Neuronal stem cell (in vitro differentiated cells): ENCODE measurements at regions not wholly inside any gene's neighbourhood (a gene's known extent, or its start where the extent isn't known, plus 50 kb on each side); places are given as distances from the start of the nearest gene placed in this dataset.

Experiments used
- DNase-seq: peaks from one replicate; pipeline ENCODE4 v3.0.0-alpha.2; 2013; ENCODE audit warnings: low spot score
- H2AFZ ChIP-seq: one replicate; pipeline ENCODE4 v1.6.1; 2013; ENCODE audit warnings: mild to moderate bottlenecking, low read length, inconsistent platforms
- H2AK5ac ChIP-seq: 2 replicates; pipeline ENCODE4 v1.6.1; 2013; ENCODE audit warnings: low read depth, mild to moderate bottlenecking, inconsistent platforms, low read length, moderate library complexity, mixed read lengths
- H2BK120ac ChIP-seq: 2 replicates; pipeline ENCODE4 v1.6.1; 2013; ENCODE audit warnings: low read depth, mild to moderate bottlenecking, inconsistent platforms, low read length, moderate library complexity, mixed read lengths
- H2BK12ac ChIP-seq: one replicate; pipeline ENCODE4 v1.6.1; 2013; ENCODE audit warnings: low read length, inconsistent platforms
- H2BK15ac ChIP-seq: 2 replicates; pipeline ENCODE4 v1.6.1; 2013; ENCODE audit warnings: mild to moderate bottlenecking, low read length, inconsistent platforms, mixed read lengths
- H2BK5ac ChIP-seq: one replicate; pipeline ENCODE4 v1.6.1; 2013; ENCODE audit warnings: inconsistent platforms, mild to moderate bottlenecking, low read length, moderate library complexity
- H3K14ac ChIP-seq: one replicate; pipeline ENCODE4 v1.6.1; 2013; ENCODE audit warnings: low read length, inconsistent platforms
- H3K18ac ChIP-seq: 2 replicates; pipeline ENCODE4 v1.6.1; 2013; ENCODE audit warnings: low read length, inconsistent platforms
- H3K23ac ChIP-seq: 2 replicates; pipeline ENCODE4 v1.6.1; 2013; ENCODE audit warnings: low read depth, mild to moderate bottlenecking, mixed read lengths, low read length, inconsistent platforms; ENCODE audit not compliant: poor library complexity
- H3K27ac ChIP-seq: replicated peaks from 3 replicates; pipeline ENCODE4 v1.5.1; 2013; ENCODE audit warnings: low read length, inconsistent platforms
- H3K27me3 ChIP-seq, 3 experiments: 2 replicates each; pipeline ENCODE4 v1.6.1; 2013; ENCODE audit warnings: low read length in 3 of 3, mild to moderate bottlenecking in 2 of 3, inconsistent platforms in 1 of 3, low read depth in 1 of 3, mixed read lengths in 1 of 3, moderate library complexity in 1 of 3; ENCODE audit not compliant: control insufficient read depth in 3 of 3, insufficient read depth in 3 of 3
- H3K36me3 ChIP-seq, 2 donors: replicated peaks in 1 of 2; 2 replicates each; pipeline ENCODE4 v1.6.1; 2013; ENCODE audit warnings: low read length in 2 of 2; ENCODE audit not compliant: control insufficient read depth in 2 of 2, insufficient read depth in 2 of 2
- H3K4ac ChIP-seq: 2 replicates; pipeline ENCODE4 v1.6.1; 2013; ENCODE audit warnings: inconsistent platforms, mild to moderate bottlenecking, low read length, moderate library complexity
- H3K4me1 ChIP-seq, 2 donors: 1 replicate in 1 of 2; 2 replicates in 1 of 2; pipeline ENCODE4 v1.6.1; 2013; ENCODE audit warnings: low read length in 2 of 2, low read depth in 1 of 2; ENCODE audit not compliant: control insufficient read depth in 2 of 2, insufficient read depth in 1 of 2
- H3K4me2 ChIP-seq: one replicate; pipeline ENCODE4 v1.6.1; 2013; ENCODE audit warnings: mild to moderate bottlenecking, low read length, inconsistent platforms; ENCODE audit not compliant: insufficient read depth, poor library complexity, severe bottlenecking
- H3K4me3 ChIP-seq, 2 donors: 2 replicates each; pipeline ENCODE4 v1.5.1; 2013; ENCODE audit warnings: low read length in 2 of 2, mild to moderate bottlenecking in 2 of 2, inconsistent platforms in 1 of 2, moderate library complexity in 1 of 2
- H3K79me1 ChIP-seq: one replicate; pipeline ENCODE4 v1.6.1; 2013; ENCODE audit warnings: low read depth, mild to moderate bottlenecking, inconsistent platforms, low read length, moderate library complexity
- H3K9ac ChIP-seq: one replicate; pipeline ENCODE4 v1.6.1; 2013; ENCODE audit warnings: mild to moderate bottlenecking, low read depth, low read length, inconsistent platforms; ENCODE audit not compliant: poor library complexity
- H3K9me3 ChIP-seq, 2 donors: replicated peaks in 1 of 2; 2 replicates each; pipeline versions ENCODE3 to v1.6.1; 2013; ENCODE audit warnings: low read length in 2 of 2, mild to moderate bottlenecking in 2 of 2, inconsistent platforms in 1 of 2, low read depth in 1 of 2, mixed read lengths in 1 of 2, moderate library complexity in 1 of 2; ENCODE audit not compliant: control insufficient read depth in 2 of 2, insufficient read depth in 1 of 2
- H4K8ac ChIP-seq: one replicate; pipeline ENCODE4 v1.6.1; 2013; ENCODE audit warnings: low read depth, mild to moderate bottlenecking, inconsistent platforms, low read length, moderate library complexity
- H4K91ac ChIP-seq: one replicate; pipeline ENCODE4 v1.6.1; 2013; ENCODE audit warnings: low read length, low read depth, mild to moderate bottlenecking, inconsistent platforms; ENCODE audit not compliant: poor library complexity
- WGBS, 2 donors: extraction: QIAGEN DNeasy Blood & Tissue Kit; methylation state at CpG; one replicate each; pipeline ENCODE4 v1.1.7; 2013; ENCODE audit warnings: missing lambda C conversion rate in 2 of 2, mixed read lengths in 1 of 2; ENCODE audit not compliant: insufficient read length in 2 of 2, insufficient replicate concordance in 1 of 2; ENCODE audit errors: extremely low coverage in 2 of 2; 5-methylcytosine and 5-hydroxymethylcytosine counted together

GRCh38 chr4:123088501-123088900 lies 166.1 kb upstream of the NUDT6 start:
- Histone ChIP-seq H2BK12ac (no peak overlapping the region), H3K4me1 (no peaks in the 10 kb centered on the region), H3K4me3 (no peak overlapping the region), H3K18ac (no peak overlapping the region), H2AK5ac (no peak overlapping the region), H4K91ac (no peak overlapping the region), H3K4me2 (no peak overlapping the region), H4K8ac (no peak overlapping the region), H3K23ac (no peak overlapping the region), H3K79me1 (no peaks in the 10 kb centered on the region), H3K14ac (no peak overlapping the region), H3K27ac (no peak overlapping the region), H2BK15ac (no peak overlapping the region), H3K4ac (no peak overlapping the region), H2BK5ac (no peak overlapping the region), H3K36me3 (peaks cover 2 to 32% of the 10 kb centered on the region in 2 donors), H2AFZ (no peak overlapping the region), H2BK120ac (no peak overlapping the region), H3K27me3 (no peaks in the 10 kb centered on the region), H3K9ac (no peak overlapping the region), H3K9me3 (peaks cover 5 to 28% of the 10 kb centered on the region in 2 donors)
- WGBS, 2 donors: no CpG with 5 or more reads among the region's 4 CpGs
- DNase-seq: no peak

GRCh38 chr4:123090886-123091285 lies 168.5 kb upstream of the NUDT6 start:
- Histone ChIP-seq H2BK12ac (no peak overlapping the region), H3K9me3 (peaks cover 5 to 28% of the 10 kb centered on the region in 2 donors), H3K18ac (no peak overlapping the region), H2BK120ac (no peak overlapping the region), H3K9ac (no peak overlapping the region), H3K4me2 (no peak overlapping the region), H3K79me1 (no peaks in the 10 kb centered on the region), H3K23ac (no peak overlapping the region), H3K14ac (no peak overlapping the region), H3K4ac (no peak overlapping the region), H4K8ac (no peak overlapping the region), H4K91ac (no peak overlapping the region), H2BK5ac (no peak overlapping the region), H2BK15ac (no peak overlapping the region), H2AFZ (no peak overlapping the region), H3K4me3 (no peak overlapping the region), H3K36me3 (peaks cover 2 to 34% of the 10 kb centered on the region in 2 donors), H3K4me1 (no peaks in the 10 kb centered on the region), H2AK5ac (no peak overlapping the region), H3K27me3 (no peaks in the 10 kb centered on the region), H3K27ac (no peak overlapping the region)
- DNase-seq: no peak
- WGBS, 2 donors: no CpG with 5 or more reads among the region's 2 CpGs

- Histone ChIP-seq H3K4ac (no peak overlapping the region), H3K23ac (no peak overlapping the region), H2BK5ac (no peak overlapping the region), H2AFZ (no peak overlapping the region), H3K27ac (no peak overlapping the region), H3K4me3 (no peak overlapping the region), H3K4me2 (no peak overlapping the region), H3K9me3 (peaks cover 5 to 22% of the 10 kb centered on the region in 2 donors), H3K79me1 (no peaks in the 10 kb centered on the region), H4K8ac (no peak overlapping the region), H2AK5ac (no peak overlapping the region), H2BK12ac (no peak overlapping the region), H2BK120ac (no peak overlapping the region), H4K91ac (no peak overlapping the region), H3K36me3 (peaks cover 2 to 34% of the 10 kb centered on the region in 2 donors), H2BK15ac (no peak overlapping the region), H3K18ac (no peak overlapping the region), H3K9ac (no peak overlapping the region), H3K27me3 (no peaks in the 10 kb centered on the region), H3K4me1 (no peaks in the 10 kb centered on the region), H3K14ac (no peak overlapping the region)
- no CpG with 5 or more reads among the region's 1 CpG for WGBS, 2 donors
- no peak for DNase-seq
Observed at GRCh38 chr4:123092586-123092985, 170.2 kb upstream of the NUDT6 start.

GRCh38 chr4:123093236-123093635 lies 170.8 kb upstream of the NUDT6 start:
- no peak overlapping the region for H3K27ac ChIP-seq
- no peaks in the 10 kb centered on the region for H3K27me3 ChIP-seq
- H2BK12ac ChIP-seq: no peak overlapping the region
- H3K18ac ChIP-seq: no peak overlapping the region
- H2BK120ac ChIP-seq: no peak overlapping the region
- peaks cover 5 to 22% of the 10 kb centered on the region in 2 donors for H3K9me3 ChIP-seq
- no peak overlapping the region for H2AK5ac ChIP-seq
- no peak overlapping the region for H3K4me2 ChIP-seq
- H2BK15ac ChIP-seq: no peak overlapping the region
- H3K23ac ChIP-seq: no peak overlapping the region
- H3K4me1 ChIP-seq: no peaks in the 10 kb centered on the region
- peaks cover 2 to 34% of the 10 kb centered on the region in 2 donors for H3K36me3 ChIP-seq
- H3K4me3 ChIP-seq: no peak overlapping the region
- no peak overlapping the region for H2AFZ ChIP-seq
- H3K14ac ChIP-seq: no peak overlapping the region
- H4K8ac ChIP-seq: no peak overlapping the region
- no peak overlapping the region for H3K9ac ChIP-seq
- no peak overlapping the region for H3K4ac ChIP-seq
- no peaks in the 10 kb centered on the region for H3K79me1 ChIP-seq
- DNase-seq: no peak
- no peak overlapping the region for H4K91ac ChIP-seq
- H2BK5ac ChIP-seq: no peak overlapping the region
- no CpG with 5 or more reads among the region's 3 CpGs for WGBS, 2 donors
